DMS53 treated with DMSO at 0.1 percent for 48 hours (cell line): ENCODE measurements at regions not wholly inside any gene's neighbourhood (a gene's known extent, or its start where the extent isn't known, plus 50 kb on each side); places are given as distances from the start of the nearest gene placed in this dataset.
"Not testable (repeated sequence)": the region's sequence is repeated elsewhere in the genome, so short reads cannot be mapped to it uniquely, and the experiment has no call there.

ENCODE experiments used
- DNase-seq: peaks from one replicate; lab custom pipeline; 2025; ENCODE audit not compliant: unreplicated experiment; lab: John Stamatoyannopoulos, UW

DNA sequence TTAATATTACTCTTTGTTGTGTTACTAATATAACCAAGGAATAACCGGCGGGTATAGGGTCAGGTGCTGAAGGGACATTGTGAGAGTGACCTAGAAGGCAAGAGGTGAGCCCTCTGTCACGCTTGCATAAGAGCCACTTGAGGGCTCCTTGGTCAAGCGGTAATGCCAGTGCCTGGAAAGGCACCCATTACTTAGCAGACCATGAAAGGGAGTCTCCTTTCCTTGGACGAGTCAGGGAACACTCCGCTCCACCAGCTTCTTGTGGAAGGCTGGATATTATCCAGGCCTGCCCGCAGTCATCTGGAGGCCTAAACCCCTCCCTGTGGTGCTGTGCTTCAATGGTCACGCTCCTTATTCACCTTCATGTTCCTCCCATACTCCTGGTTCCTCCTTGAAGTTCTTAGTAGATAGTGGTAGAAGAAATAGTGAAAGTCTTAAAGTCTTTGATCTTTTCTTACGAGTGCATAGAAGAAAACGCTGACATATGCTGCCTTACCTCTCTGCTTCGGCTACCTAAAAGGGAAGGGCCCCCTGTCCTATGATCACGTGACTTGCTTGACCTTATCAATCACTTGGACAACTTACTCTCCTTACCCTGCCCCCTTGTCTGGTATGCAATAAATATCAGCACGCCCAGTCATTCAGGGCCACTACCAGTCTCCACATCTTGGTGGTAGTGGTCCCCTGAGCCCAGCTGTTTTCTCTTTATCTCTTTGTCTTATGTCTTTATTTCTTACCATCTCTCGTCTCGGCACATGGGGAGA lies 59.6 kb upstream of the DMRTB1 start:
- not testable (repeated sequence) for DNase-seq

- DNase-seq, result no peak
These were observed 58.2 kb upstream of the DMRTB1 start for GRCh38 chr1:53400761-53401674.

- DNase-seq, result no peak
These were observed 57.1 kb upstream of the DMRTB1 start for GRCh38 chr1:53401813-53402745.

DNA sequence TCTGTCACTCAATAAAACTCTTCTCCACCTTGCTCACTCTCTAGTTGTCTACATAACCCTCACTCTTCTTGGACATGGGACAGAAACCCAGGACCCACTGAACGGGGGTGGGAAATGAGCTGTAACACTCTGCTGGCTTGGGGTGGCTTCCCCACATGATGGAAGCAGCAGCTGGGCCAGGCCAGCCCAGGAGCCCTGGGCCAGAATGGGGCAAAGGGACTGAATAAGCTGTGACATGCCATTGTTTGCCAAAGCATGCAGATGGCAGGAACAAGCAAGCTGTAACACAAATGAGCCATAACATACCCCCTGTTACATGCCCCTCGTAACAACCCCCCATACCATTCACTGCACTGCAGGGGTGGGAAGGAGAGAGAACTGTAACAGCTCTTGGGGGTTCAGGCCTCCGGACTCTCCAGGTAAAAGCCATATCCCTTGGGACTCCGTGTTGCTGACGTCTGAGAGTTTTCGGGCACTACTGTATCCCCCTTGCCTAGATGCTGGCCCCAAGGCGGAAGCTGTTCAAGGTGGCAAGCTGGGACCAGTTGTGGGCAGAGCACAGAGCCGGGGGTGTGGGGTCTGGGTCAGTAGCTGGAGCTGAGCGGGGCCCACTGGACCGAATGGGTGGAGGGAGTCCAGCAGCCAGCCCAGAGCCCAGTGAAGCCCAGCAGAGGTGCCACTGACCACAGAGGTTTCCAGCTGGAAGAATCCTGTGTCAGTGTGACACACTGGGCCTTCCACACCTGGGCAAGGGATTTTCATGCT lies 56.1 kb upstream of the DMRTB1 start:
- no peak for DNase-seq

DNA sequence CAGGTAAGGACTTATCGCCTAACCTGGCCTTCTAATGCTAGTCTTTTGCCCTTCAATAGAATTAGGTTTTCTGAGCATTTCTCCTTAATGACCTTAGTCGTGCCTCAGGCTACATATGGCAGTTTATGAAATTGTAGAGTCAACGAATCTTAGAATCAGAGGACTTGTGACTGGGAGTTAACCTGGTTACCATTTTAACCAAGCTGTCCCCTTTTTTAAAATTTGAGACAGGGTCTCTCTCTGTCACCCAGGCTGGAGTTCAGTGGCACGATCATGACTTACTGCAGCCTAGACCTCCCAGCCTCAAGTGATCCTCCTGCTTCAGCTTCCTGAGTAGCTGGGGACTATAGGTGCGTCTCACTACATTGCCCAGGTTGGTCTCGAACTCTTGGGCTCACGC lies 53.5 kb upstream of the DMRTB1 start:
- no peak for DNase-seq

GRCh38 chr1:53406551-53407235 lies 52.5 kb upstream of the DMRTB1 start:
- no peak for DNase-seq

DNA sequence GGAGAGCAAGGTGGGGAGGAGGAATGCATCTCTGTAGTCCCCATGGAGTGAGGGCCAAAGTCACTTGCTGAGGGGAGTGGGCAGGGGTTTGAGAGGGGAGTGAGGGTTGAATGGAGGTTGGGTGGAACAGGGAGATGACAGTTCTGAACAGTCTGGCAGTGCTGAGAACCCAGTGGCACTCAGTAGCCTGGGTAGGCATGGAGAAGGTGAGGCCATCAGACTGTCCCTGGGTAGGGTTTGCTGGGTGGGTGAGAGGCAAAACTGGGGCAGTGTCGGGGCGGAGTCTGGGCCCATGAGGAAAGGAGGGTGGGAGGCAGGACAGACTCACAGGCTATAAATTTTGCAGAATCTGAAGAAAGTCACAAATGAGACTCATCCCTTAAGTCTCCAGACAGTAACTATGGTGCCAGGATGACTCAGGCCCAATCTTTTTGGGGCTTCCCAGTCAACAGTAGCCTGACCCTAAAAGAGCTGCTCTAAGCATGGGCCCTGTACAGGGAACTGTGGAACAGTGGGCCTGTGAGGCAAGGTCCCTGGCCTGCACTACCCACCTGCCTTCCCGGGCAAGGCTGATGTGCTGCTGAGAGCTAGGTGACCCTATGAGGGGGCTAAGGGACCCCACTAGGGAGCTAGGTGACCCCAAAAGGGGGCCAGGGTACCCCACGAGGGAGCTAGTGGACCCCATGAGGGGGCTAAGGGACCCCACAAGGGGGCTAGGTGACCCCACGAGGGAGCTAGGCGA lies 51.0 kb upstream of the DMRTB1 start:
- no peak for DNase-seq

GRCh38 chr1:53408755-53409129 lies 50.5 kb upstream of the DMRTB1 start:
- DNase-seq, result no peak

DNA sequence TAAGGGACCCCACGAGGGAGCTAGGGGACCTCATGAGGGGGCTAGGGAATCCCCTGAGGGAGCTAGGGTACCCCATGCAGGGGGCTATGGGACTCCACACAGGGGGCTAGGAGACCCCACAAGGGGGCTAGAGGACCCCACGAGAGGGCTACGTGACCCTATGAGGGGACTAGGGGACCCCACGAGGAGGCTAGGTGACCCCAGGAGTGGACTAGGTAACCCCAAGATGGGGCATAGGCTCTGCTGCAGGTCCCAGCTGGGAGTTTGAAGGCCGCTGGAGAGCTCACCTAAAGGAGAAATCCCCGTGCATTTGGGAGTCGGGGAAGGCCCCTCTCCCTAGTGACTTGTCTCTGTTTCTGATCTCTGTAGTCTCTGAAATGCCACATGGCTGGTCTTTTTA lies 50.0 kb upstream of the DMRTB1 start:
- no peak for DNase-seq
